T47D (cell line): ENCODE measurements at regions not wholly inside any gene's neighbourhood (a gene's known extent, or its start where the extent isn't known, plus 50 kb on each side); places are given as distances from the start of the nearest gene placed in this dataset.

Experiments
- DNase-seq, 2 experiments: peaks; one replicate each; pipeline versions ENCODE4 v3.0.0 to v3.0.0-alpha.2; 2011 to 2012; ENCODE audit warnings: low read depth in 1 of 2, low spot score in 1 of 2
- JUND ChIP-seq: IDR thresholded peaks from 2 replicates; pipeline ENCODE4 v1.6.1; 2012; ENCODE audit warnings: low read depth
- in situ Hi-C: cut with HindIII; loops from 2 replicates; pipeline ENCODE4 v1.10.0; 2016; ENCODE audit warnings: low sequenced_read_pairs, low pct_unique_long_range_greater_than_20kb

DNA sequence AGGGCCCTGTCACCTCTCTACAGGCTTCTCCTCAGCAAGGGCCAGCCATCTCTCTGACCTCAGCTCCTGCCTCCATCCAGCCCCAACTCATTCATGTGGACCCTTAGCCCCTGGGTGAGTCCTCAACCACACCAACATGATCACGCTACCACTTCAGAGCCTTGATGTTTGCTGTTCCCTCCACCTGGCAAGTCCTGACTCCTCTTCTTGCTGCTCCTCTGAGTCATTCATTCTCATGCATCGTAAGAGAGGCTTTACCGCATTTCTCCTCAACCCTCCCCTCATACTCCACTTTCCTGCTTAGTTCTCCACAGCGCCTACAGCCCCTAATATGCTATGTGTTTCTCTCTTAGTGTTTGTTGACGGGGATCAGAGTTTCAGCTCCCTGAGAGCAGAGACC lies 99.9 kb downstream of the C17orf67 start:
- no peak for DNase-seq
- no peak for TF ChIP-seq JUND
- in situ Hi-C loops: no loop called here

DNA sequence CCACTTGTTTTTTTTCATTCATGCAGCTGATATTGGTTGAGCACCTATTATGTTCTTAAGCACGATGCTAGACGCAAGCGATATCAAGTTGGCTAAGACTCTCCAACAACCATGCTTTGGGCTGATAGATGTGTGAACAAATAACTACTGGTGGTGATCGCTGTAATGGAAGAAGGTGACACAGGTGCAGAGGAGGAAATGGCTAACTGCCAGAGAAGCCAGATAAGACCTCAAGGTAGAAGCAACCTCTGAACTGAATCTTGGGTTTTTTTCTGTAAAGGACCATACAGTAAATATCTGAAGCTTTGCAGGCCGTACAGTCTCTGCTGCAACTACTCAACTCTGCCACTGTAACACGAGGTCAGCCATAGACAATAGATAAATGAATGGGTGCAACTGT lies 97.9 kb downstream of the C17orf67 start:
- in situ Hi-C loops: no loop called here
- no peak for TF ChIP-seq JUND
- DNase-seq: no peak

DNA sequence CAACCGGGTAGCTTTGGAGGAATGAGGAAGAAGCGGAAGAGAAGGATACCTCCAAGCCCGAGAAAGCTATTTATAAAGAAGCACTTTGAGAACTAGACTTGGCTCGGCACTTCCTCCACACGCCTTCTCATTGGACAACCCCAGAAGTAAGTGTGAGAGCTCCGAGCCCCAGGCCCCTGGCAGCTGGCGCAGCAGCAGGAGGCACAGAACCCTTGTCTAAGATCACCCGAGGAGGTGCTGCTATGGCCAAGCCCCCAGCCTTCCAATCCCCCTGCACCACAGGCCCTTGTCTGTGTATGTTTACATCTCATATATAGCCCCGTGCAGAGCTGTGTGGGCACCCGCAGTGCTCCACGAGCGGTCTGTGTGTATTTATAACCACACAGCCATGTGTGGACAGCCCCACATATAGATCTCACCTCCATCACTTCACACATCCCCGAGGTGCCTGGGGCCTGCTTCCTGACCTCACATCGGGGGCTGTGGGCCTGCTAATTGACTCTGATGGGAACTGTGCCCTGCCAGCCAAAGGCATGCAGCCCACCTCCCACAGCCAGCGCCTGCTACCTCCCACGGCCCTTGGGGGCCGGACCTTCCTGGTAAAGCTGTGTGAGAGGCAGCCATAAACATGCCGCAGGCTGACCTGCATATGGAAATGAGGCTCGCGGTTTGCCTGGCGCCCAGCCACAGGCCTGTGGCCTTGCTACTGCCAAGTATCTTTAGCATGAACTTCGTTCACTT lies 96.1 kb downstream of the C17orf67 start:
- TF ChIP-seq JUND: no peak
- DNase-seq: peak in 1 of 2 experiments; percentile 54
- in situ Hi-C loops: no loop called here

DNA sequence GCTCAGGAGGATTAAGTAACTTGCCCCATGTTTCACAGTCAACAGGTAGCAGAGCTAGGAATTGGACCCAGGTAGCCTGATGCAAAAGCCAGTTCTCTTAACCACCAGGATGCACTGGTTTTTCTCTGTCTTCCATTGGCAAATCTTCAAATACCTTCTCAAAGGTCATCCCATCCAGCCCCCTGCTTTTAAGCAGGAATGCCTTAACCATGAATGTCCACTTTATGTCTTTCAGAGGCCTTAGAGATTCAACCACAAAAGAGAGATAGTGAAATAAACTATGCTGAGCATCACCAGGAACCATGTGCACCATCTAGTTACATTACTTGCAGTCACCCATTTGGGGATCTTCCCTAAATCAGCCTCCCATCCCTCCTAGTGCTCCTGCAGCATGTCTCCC lies 94.3 kb downstream of the C17orf67 start:
- DNase-seq: no peak
- in situ Hi-C loops: no loop called here
- TF ChIP-seq JUND: no peak

DNA sequence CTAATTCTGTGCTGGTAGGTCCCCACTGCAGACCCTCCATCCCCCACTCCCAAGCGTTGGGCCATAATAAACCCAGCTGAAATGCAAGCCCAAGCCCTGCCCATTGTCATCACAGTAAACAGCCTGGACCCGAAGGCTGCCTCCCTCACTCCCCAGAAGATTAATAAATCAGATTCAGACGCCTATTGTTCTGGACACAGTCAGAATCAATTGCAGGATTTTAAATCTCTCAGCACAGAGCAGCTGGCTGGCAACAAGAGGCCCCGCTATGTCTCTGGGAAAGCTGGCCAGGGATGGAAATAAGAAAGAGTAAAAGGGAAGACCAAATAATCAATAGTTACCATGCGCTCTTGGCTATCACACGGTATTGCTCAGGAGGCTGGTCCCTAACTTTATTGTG lies 93.9 kb downstream of the C17orf67 start:
- no peak for DNase-seq
- TF ChIP-seq JUND: no peak
- in situ Hi-C loops: no loop called here

DNA sequence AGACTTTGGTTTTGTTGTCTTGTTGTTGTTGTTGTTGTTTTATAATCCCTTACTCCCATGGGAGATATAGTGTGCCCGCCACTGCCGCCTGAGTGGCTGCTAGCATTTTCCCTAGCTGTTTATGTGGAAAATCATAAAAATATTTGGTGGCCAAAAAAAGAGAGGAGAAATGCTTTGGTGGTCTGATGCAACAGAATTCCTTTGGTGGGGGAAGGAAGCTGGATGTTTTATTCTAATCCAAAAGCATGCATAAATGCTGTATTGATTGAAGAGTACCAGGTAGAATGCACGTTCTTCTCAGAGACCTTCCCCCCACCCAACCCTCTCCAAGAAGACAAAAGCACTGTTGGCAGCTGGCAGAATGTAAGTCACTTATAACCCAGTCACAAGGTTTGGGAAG lies 93.2 kb downstream of the C17orf67 start:
- in situ Hi-C loops: no loop called here
- DNase-seq: no peak
- no peak for TF ChIP-seq JUND
